Effector memory CD4-positive, alpha-beta T cell (primary cell): ENCODE measurements at regions not wholly inside any gene's neighbourhood (a gene's known extent, or its start where the extent isn't known, plus 50 kb on each side); places are given as distances from the start of the nearest gene placed in this dataset.

Experiments used
- DNase-seq, 3 donors: peaks; one replicate each; pipeline ENCODE4 v3.0.0-alpha.2; 2020
- H3K27ac ChIP-seq: 2 replicates; pipeline ENCODE4 v1.7.0; 2013; ENCODE audit warnings: mild to moderate bottlenecking, low read length, moderate library complexity; ENCODE audit not compliant: insufficient read depth, poor library complexity, severe bottlenecking
- H3K27me3 ChIP-seq: replicated peaks from 2 replicates; pipeline ENCODE4 v1.7.0; 2013; ENCODE audit warnings: mild to moderate bottlenecking, low read length; ENCODE audit not compliant: insufficient read depth, control insufficient read depth, poor library complexity, severe bottlenecking
- H3K36me3 ChIP-seq: 2 replicates; pipeline ENCODE4 v1.7.0; 2013; ENCODE audit warnings: mild to moderate bottlenecking, low read length, moderate library complexity; ENCODE audit not compliant: control insufficient read depth, insufficient read depth
- H3K4me1 ChIP-seq: 2 replicates; pipeline ENCODE4 v1.7.0; 2013; ENCODE audit warnings: low read length, mild to moderate bottlenecking; ENCODE audit not compliant: control insufficient read depth, insufficient read depth, poor library complexity, severe bottlenecking
- H3K4me3 ChIP-seq: 2 replicates; pipeline ENCODE4 v1.7.0; 2013; ENCODE audit warnings: low read length, low read depth, mild to moderate bottlenecking; ENCODE audit not compliant: insufficient read depth, poor library complexity, severe bottlenecking
- H3K9me3 ChIP-seq: 2 replicates; pipeline ENCODE4 v1.7.0; 2013; ENCODE audit warnings: mild to moderate bottlenecking, low read length, moderate library complexity; ENCODE audit not compliant: control insufficient read depth

DNA sequence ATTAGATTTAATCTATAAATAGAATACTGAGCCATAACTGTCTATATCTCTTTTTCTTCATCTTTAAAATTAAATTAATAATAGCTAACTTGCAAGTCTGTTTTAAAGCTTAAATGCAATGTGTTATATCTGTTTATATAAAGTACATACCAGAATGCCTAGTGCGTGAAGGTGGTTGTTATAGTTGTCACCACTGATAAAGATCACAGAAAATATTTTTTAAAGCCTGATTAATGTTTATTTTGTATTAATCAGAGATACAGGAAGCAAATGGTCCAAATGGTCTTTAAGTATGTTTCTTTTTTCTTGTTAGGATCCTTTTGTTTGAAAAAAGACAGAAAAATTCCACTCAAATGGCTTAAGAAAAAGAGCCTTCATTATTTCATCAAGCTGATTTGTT, 560.6 kb downstream of the CPS1 start:
- Histone ChIP-seq H3K4me3 (no peak overlapping the region), H3K9me3 (no peaks in the 10 kb centered on the region), H3K27ac (no peak overlapping the region), H3K36me3 (no peaks in the 10 kb centered on the region), H3K27me3 (no peaks in the 10 kb centered on the region), H3K4me1 (no peaks in the 10 kb centered on the region)
- no peak for DNase-seq

- H3K4me1 ChIP-seq: no peaks in the 10 kb centered on the region
- no peak overlapping the region for H3K4me3 ChIP-seq
Observed at GRCh38 chr2:211126256-211126655, 569.9 kb downstream of the CPS1 start.

GRCh38 chr2:211127501-211127900, 571.1 kb downstream of the CPS1 start:
- no peaks in the 10 kb centered on the region for H3K9me3 ChIP-seq
- DNase-seq: no peak
- H3K27me3 ChIP-seq: no peaks in the 10 kb centered on the region
- no peaks in the 10 kb centered on the region for H3K4me1 ChIP-seq
- no peak overlapping the region for H3K4me3 ChIP-seq
- H3K27ac ChIP-seq: no peak overlapping the region
- H3K36me3 ChIP-seq: no peaks in the 10 kb centered on the region

More at GRCh38 chr2:211126256-211126655, 569.9 kb downstream of the CPS1 start:
- no peaks in the 10 kb centered on the region for H3K36me3 ChIP-seq
- DNase-seq: no peak
- H3K27ac ChIP-seq: no peak overlapping the region
- no peaks in the 10 kb centered on the region for H3K27me3 ChIP-seq
- H3K9me3 ChIP-seq: no peaks in the 10 kb centered on the region

DNA sequence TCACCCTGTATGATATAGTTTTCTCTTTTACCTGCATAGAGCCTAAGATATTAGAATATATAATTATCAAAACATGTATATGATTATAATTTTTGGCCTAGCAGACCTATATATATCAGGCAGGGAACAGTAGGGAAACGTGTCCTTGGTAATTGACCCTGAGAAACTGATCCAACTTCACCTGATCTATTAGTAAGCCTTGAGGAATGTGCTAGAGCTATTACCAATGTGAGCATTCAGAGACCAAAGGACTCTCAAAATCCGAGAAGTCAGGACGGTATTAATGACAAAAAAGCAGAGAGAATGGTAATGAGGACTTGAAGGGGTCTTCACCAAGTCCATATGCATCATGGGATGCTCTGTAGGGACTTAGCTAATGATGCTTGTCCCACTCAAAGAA, 571.9 kb downstream of the CPS1 start:
- H3K36me3 ChIP-seq: no peaks in the 10 kb centered on the region
- H3K9me3 ChIP-seq: no peaks in the 10 kb centered on the region
- no peaks in the 10 kb centered on the region for H3K4me1 ChIP-seq
- H3K4me3 ChIP-seq: no peak overlapping the region
- no peak for DNase-seq
- H3K27me3 ChIP-seq: no peaks in the 10 kb centered on the region
- no peak overlapping the region for H3K27ac ChIP-seq

DNA sequence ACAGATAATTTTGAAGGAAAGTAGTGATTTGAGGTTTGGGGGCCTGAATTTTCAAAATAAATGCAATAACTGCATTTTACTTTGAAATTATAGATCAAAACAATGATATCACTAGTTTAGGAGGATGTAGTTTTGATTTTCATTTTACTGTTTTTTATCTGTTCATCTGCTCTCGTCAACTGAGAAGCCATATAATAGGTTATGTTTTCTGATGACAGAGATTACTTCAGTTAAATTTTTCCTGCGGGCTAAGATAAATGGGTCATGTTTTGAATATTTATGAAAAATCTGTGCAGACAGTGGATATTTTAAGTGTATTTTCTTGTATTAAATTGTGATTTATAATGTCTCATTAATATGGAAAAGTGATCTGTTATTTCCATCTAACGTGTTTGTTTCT, 573.4 kb downstream of the CPS1 start:
- no peaks in the 10 kb centered on the region for H3K36me3 ChIP-seq
- no peaks in the 10 kb centered on the region for H3K4me1 ChIP-seq
- H3K27ac ChIP-seq: no peak overlapping the region
- no peak overlapping the region for H3K4me3 ChIP-seq
- DNase-seq: no peak
- no peaks in the 10 kb centered on the region for H3K27me3 ChIP-seq
- no peaks in the 10 kb centered on the region for H3K9me3 ChIP-seq

GRCh38 chr2:211132046-211132445, 575.6 kb downstream of the CPS1 start:
- Histone ChIP-seq H3K27me3 (no peaks in the 10 kb centered on the region), H3K4me1 (no peaks in the 10 kb centered on the region), H3K9me3 (no peaks in the 10 kb centered on the region), H3K36me3 (no peaks in the 10 kb centered on the region), H3K27ac (no peak overlapping the region), H3K4me3 (no peak overlapping the region)
- no peak for DNase-seq

- Histone ChIP-seq H3K36me3 (no peaks in the 10 kb centered on the region), H3K4me3 (no peak overlapping the region), H3K27me3 (no peaks in the 10 kb centered on the region), H3K27ac (no peak overlapping the region), H3K9me3 (no peaks in the 10 kb centered on the region), H3K4me1 (no peaks in the 10 kb centered on the region)
- DNase-seq: no peak
Observed at GRCh38 chr2:211132573-211132972, 576.2 kb downstream of the CPS1 start.

DNA sequence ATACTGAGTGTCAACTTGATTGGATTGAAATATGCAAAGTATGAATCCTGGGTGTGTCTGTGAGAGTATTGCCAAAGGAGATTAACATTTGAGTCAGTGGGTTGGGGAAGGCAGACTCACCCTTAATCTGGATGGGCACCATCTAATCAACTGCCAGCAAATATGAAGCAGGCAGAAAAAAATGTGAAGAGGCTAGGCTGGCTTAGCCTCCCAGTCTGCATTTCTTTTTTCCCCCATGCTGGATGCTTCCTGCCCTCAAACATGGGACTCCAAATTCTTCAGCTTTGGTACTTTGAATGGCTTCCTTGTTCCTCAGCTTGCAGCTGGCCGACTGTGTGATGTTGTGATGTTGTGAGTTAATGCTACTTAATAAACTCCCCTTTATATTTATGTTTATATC, 577.4 kb downstream of the CPS1 start:
- Histone ChIP-seq H3K27ac (no peak overlapping the region), H3K27me3 (no peaks in the 10 kb centered on the region), H3K4me3 (no peak overlapping the region), H3K9me3 (no peaks in the 10 kb centered on the region), H3K4me1 (no peaks in the 10 kb centered on the region), H3K36me3 (no peaks in the 10 kb centered on the region)
- no peak for DNase-seq

- Histone ChIP-seq H3K36me3 (no peaks in the 10 kb centered on the region), H3K27ac (no peak overlapping the region), H3K27me3 (no peaks in the 10 kb centered on the region), H3K9me3 (no peaks in the 10 kb centered on the region), H3K4me1 (no peaks in the 10 kb centered on the region), H3K4me3 (no peak overlapping the region)
- DNase-seq: no peak
Observed at GRCh38 chr2:211138551-211138950, 582.2 kb downstream of the CPS1 start.

- DNase-seq: no peak
- Histone ChIP-seq H3K4me1 (no peaks in the 10 kb centered on the region), H3K27ac (no peak overlapping the region), H3K4me3 (no peak overlapping the region), H3K9me3 (no peaks in the 10 kb centered on the region), H3K36me3 (no peaks in the 10 kb centered on the region), H3K27me3 (no peaks in the 10 kb centered on the region)
Observed at GRCh38 chr2:211141646-211142045, 585.2 kb downstream of the CPS1 start.

- Histone ChIP-seq H3K9me3 (no peaks in the 10 kb centered on the region), H3K27me3 (no peaks in the 10 kb centered on the region), H3K4me3 (no peak overlapping the region), H3K4me1 (no peaks in the 10 kb centered on the region), H3K36me3 (no peaks in the 10 kb centered on the region), H3K27ac (no peak overlapping the region)
- DNase-seq: no peak
Observed at GRCh38 chr2:211144078-211144477, 587.7 kb downstream of the CPS1 start.
